Astrocyte of the spinal cord (primary cell): ENCODE measurements at regions not wholly inside any gene's neighbourhood (a gene's known extent, or its start where the extent isn't known, plus 50 kb on each side); places are given as distances from the start of the nearest gene placed in this dataset.
"Not testable (repeated sequence)": the region's sequence is repeated elsewhere in the genome, so short reads cannot be mapped to it uniquely, and the experiment has no call there.

Source experiments
- DNase-seq: peaks from one replicate; pipeline ENCODE4 v3.0.0; 2011; ENCODE audit warnings: low read depth, low spot score
- H3K4me3 ChIP-seq: 2 replicates; pipeline ENCODE4 v1.5.1; 2011; ENCODE audit warnings: low read depth, mild to moderate bottlenecking, low read length, moderate library complexity
- in situ Hi-C: cut with HindIII; loops from 2 replicates; pipeline ENCODE4 v1.10.0; 2017; ENCODE audit warnings: low sequenced_read_pairs
- TF ChIP-seq, protein P1 (sequence below): IDR thresholded peaks from 2 replicates; pipeline ENCODE4 v1.5.1; 2012; ENCODE audit warnings: low read depth, mild to moderate bottlenecking, low read length, inconsistent platforms

DNA sequence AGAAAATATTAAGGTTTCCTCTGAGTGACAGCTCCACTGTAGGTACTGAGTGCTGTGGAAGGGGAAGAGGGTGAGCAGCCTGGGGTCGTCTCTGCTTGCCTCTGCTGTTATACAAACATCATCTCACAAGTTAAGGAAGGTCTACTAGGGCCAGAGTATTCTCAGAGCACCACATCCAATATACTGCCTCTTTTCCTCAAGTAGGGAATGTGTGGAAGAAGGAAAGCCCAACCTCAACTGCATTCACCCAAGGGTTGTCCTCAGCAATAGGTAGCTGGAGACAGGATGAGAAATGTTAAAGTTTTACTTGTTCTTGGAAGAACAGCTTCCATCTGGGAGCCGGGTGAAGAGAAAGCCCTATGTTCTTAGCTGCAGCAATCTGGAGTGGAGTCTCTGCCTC lies 1062.3 kb upstream of the CDH10 start:
- TF ChIP-seq, protein P1, sequence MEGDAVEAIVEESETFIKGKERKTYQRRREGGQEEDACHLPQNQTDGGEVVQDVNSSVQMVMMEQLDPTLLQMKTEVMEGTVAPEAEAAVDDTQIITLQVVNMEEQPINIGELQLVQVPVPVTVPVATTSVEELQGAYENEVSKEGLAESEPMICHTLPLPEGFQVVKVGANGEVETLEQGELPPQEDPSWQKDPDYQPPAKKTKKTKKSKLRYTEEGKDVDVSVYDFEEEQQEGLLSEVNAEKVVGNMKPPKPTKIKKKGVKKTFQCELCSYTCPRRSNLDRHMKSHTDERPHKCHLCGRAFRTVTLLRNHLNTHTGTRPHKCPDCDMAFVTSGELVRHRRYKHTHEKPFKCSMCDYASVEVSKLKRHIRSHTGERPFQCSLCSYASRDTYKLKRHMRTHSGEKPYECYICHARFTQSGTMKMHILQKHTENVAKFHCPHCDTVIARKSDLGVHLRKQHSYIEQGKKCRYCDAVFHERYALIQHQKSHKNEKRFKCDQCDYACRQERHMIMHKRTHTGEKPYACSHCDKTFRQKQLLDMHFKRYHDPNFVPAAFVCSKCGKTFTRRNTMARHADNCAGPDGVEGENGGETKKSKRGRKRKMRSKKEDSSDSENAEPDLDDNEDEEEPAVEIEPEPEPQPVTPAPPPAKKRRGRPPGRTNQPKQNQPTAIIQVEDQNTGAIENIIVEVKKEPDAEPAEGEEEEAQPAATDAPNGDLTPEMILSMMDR = no peak
- in situ Hi-C loops = no loop called here
- DNase-seq = no peak
- H3K4me3 ChIP-seq = no peak overlapping the region

DNA sequence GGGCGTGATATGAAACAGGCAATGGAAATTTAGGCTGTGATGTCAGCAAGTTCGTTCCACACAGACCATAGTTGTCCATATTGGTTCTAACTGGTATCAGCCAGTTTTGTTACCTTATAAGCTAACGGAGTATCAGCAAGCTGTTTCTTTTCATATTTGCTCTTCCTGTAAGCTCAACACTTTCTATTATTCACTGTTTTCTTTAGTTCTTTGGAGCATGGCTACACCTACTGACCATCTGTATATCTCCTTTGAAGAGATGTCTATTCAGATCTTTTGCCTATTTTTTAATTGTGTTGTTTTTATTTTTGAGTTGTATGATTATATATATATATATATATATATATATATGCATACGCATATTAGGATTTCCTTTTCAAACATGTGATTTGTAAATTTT lies 1057.2 kb upstream of the CDH10 start:
- in situ Hi-C loops = no loop called here
- no peak for DNase-seq
- H3K4me3 ChIP-seq = no peak overlapping the region
- TF ChIP-seq, protein P1 = no peak

DNA sequence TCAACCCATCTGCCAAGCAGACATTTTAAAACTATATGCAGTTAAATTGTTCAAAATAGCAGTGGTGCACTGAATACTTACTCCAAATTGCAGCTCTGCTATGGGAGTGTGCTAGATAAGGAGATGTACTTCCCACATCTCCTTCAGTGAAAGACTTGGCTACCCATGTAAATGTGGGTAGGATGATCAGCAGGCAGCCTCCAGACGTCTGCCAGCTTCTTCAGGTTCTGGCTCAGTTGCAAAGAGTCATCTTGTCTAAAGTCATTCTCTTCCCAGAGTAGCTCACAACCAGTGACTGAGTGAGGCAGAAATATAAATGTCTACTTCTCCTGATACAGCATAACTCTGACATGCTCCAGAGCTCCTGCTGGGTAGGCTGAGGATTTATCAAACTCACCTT lies 1050.0 kb upstream of the CDH10 start:
- in situ Hi-C loops = no loop called here
- H3K4me3 ChIP-seq = no peak overlapping the region
- TF ChIP-seq, protein P1 = no peak
- no peak for DNase-seq

DNA sequence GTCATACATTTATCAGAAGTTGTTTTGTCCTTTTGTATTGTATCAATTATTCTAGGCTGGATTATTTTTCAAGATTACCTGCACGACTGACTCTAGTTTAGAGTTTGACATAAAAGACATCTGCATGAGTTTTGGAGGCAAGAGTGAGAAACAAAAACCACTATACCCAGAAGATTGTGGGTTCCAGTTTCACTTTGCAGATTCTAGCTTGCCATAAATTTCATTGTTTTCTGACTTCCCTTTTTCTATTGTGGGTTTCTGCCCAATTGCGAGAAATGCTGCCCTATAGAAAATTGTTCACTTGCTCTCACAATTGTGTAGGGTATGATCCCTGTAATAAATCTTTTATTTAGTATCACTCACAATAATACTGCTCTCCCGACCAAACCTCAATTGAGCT lies 1043.4 kb upstream of the CDH10 start:
- in situ Hi-C loops = no loop called here
- H3K4me3 ChIP-seq = no peak overlapping the region
- TF ChIP-seq, protein P1 = no peak
- DNase-seq = no peak

DNA sequence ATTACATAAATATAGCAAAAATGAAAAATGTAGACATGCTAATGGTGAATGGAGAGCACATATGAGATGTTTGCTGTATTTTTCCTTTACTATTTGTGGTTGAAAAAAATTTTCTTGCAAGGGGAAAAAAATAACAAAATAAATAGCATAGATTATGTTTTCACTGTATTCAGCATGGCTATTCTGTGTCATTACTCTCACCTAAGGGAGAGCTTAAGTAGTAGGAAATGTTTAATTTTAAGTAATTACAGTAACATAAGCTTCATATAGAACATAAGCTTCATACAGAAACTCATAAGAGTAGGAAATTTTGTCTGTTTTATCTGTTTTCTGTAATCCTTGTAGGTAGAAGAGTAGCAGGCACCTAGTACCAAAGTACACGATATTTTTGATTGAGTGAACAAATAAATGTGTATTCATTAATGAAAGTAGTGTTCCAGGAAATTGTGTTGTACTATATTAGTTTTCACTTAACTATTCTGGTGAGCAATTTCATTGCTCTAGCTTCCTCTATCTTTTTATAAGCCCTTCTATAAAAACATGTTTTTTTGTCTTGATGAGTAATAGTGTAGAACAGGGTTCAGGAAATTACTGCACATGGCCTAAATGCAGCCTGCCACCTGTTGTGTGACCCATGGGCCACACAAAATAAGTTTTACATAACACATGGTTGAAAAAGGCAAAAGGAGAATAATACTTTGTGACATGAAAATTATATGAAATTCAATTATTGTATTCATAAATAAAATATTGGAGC lies 1025.0 kb upstream of the CDH10 start:
- in situ Hi-C loops = no loop called here
- TF ChIP-seq, protein P1 = no peak
- no peak overlapping the region for H3K4me3 ChIP-seq
- DNase-seq = no peak

DNA sequence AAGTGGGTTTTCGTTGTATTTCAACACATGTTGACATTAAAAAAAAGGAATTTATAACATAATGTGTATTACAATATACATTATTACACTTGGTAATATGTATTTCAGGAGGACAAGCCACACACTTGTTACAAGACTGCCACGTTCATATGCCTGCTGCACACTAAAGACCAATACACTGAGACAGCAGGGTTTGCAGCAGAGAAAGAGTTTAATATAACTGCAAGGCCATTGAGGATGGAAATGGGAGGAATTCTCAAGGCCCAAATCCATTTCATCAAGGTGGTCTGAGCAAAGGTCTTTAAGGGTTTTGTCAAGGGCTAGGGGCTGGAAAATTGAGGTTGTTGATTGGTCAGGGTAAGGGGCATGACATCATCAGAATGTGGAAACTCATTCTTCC lies 1017.8 kb upstream of the CDH10 start:
- no peak overlapping the region for H3K4me3 ChIP-seq
- DNase-seq = no peak
- in situ Hi-C loops = no loop called here
- TF ChIP-seq, protein P1 = no peak

DNA sequence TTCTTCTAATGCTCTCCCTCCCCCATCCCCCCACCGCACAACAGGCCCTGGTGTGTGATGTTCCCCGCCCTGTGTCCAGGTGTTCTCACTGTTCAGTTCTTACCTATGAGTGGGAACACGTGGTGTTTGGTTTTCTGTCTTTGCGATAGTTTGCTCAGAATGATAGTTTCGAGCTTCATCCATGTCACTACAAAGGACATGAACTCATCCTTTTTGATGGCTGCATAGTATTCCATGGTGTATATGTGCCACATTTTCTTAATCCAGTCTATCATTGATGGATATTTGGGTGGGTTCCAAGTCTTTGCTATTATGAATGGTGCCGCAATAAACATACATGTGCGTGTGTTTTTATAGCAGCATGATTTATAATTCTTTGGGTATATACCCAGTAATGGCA lies 1005.5 kb upstream of the CDH10 start:
- DNase-seq, H3K4me3 ChIP-seq, in situ Hi-C loops: not testable (repeated sequence)
